H1 (cell line): ENCODE measurements at regions not wholly inside any gene's neighbourhood (a gene's known extent, or its start where the extent isn't known, plus 50 kb on each side); places are given as distances from the start of the nearest gene placed in this dataset.

Source experiments
- ATF3 ChIP-seq: IDR thresholded peaks from 2 replicates; pipeline ENCODE4 v1.6.1; 2011; ENCODE audit warnings: low read depth, mild to moderate bottlenecking, low read length; ENCODE audit not compliant: insufficient read depth
- BACH1 ChIP-seq: IDR thresholded peaks from 2 replicates; pipeline ENCODE4 v1.6.1; 2012; ENCODE audit warnings: low read length, improper control_type of control experiment
- CBX5 ChIP-seq: fragments of 300-800, 300-1000 bp; sonication (generic); IDR thresholded peaks from 2 replicates; pipeline ENCODE4 v1.7.1; 2016; ENCODE audit warnings: antibody characterized with exemption, low read length, low read depth
- CHD2 ChIP-seq: IDR thresholded peaks from 2 replicates; pipeline ENCODE4 v1.6.1; 2012; ENCODE audit warnings: low read length, improper control_type of control experiment
- CHD7 ChIP-seq: fragments of 300-600 bp; sonication (generic); IDR thresholded peaks from 2 replicates; pipeline ENCODE4 v1.7.1; 2012; ENCODE audit warnings: low read length, moderate library complexity, mild to moderate bottlenecking, inconsistent platforms; ENCODE audit not compliant: insufficient replicate concordance
- CTBP2 ChIP-seq: IDR thresholded peaks from 2 replicates; pipeline ENCODE4 v1.7.0; 2011; ENCODE audit warnings: borderline replicate concordance, mild to moderate bottlenecking, moderate library complexity, mixed read lengths, low read length; ENCODE audit not compliant: insufficient read depth, insufficient read length
- E2F6 ChIP-seq: IDR thresholded peaks from 2 replicates; pipeline ENCODE4 v1.6.1; 2012; ENCODE audit warnings: inconsistent platforms
- EZH2 ChIP-seq: fragments of 200-600 bp; sonication (generic); IDR thresholded peaks from 2 replicates; pipeline ENCODE4 v1.7.1; 2012; ENCODE audit warnings: low read depth, mild to moderate bottlenecking, moderate library complexity, low read length, inconsistent platforms; ENCODE audit not compliant: severe bottlenecking
- POLR2AphosphoS5 ChIP-seq: IDR thresholded peaks from 2 replicates; pipeline ENCODE4 v1.6.1; 2011; ENCODE audit warnings: low read depth, low read length
- SIN3A ChIP-seq, 2 experiments: IDR thresholded peaks in 1 of 2; conservative IDR thresholded peaks in 1 of 2; 2 replicates each; pipeline ENCODE4 v1.6.1; 2011 to 2012; ENCODE audit warnings: low read length in 2 of 2, improper control_type of control experiment in 1 of 2, low read depth in 1 of 2, mild to moderate bottlenecking in 1 of 2
- TBP ChIP-seq: IDR thresholded peaks from 2 replicates; pipeline ENCODE4 v1.6.1; 2011; ENCODE audit warnings: low read depth, low read length, improper control_type of control experiment

- no peak for TF ChIP-seq CHD7
- TF ChIP-seq E2F6: no peak
- TF ChIP-seq EZH2: no peak
- no peak for TF ChIP-seq SIN3A (conservative IDR thresholded peaks at IDR 0.05 in 1 of 2, IDR thresholded peaks at IDR 0.05 in 1 of 2; ENCODE audit: low read depth in 1 of 2, low read length in 2 of 2)
- TF ChIP-seq POLR2AphosphoS5: no peak
- no peak for TF ChIP-seq ATF3
- no peak for TF ChIP-seq BACH1
- no peak for TF ChIP-seq CTBP2
- no peak for TF ChIP-seq CHD2
- no peak for TF ChIP-seq TBP
- TF ChIP-seq CBX5: no peak
These were observed 459.8 kb upstream of the SEL1L start (continued) for GRCh38 chr14:81993432-81993831.
